ENCODE measurements at regions not wholly inside any gene's neighbourhood (a gene's known extent, or its start where the extent isn't known, plus 50 kb on each side); places are given as distances from the start of the nearest gene placed in this dataset.
"Not testable (repeated sequence)": the region's sequence is repeated elsewhere in the genome, so short reads cannot be mapped to it uniquely, and the experiment has no call there.

GRCh38 chr6:15907914-15908518, 220.9 kb upstream of the MYLIP start:
- Histone ChIP-seq H3K4me1 (no peaks in the 10 kb centered on the region), H3K4me2 (no peak overlapping the region), H3K27ac (no peak overlapping the region), H3K9me3 (no peaks in the 10 kb centered on the region), H3K4me3 (no peak overlapping the region)
- WGBS (ENCODE audit: missing lambda C conversion rate): 59% methylated on average over 11 of the region's 11 CpGs
- DNase-seq (ENCODE audit: low read depth in 1 of 2, low spot score in 1 of 2) (no peak), ATAC-seq (no peak), FAIRE-seq (no peak)
- ChIA-PET CTCF (interaction anchor here (1.7 kb wide), 1 partner anchor 275 kb away, joined by 3 read pairs; no protein-coding TSS in a partner anchor), POLR2A (no interaction called here)
- TF ChIP-seq BCL3 (IDR thresholded peaks at IDR 0.05): no peak
- TF ChIP-seq RFX5 (IDR thresholded peaks at IDR 0.05): no peak

GRCh38 chr6:15907220-15907913, 221.5 kb upstream of the MYLIP start:
- CTCF ChIA-PET: interaction anchor here (1.7 kb wide), 1 partner anchor 276 kb away, joined by 3 read pairs; no protein-coding TSS in a partner anchor
- DNase-seq (ENCODE audit: low read depth in 1 of 2, low spot score in 1 of 2); H3K27ac ChIP-seq; H3K4me2 ChIP-seq; H3K9me3 ChIP-seq; H3K4me1 ChIP-seq; POLR2A ChIA-PET; FAIRE-seq; ATAC-seq; H3K4me3 ChIP-seq: not testable (repeated sequence)
- 48% methylated on average over 7 of the region's 7 CpGs for WGBS (ENCODE audit: missing lambda C conversion rate)

- no peak overlapping the region for H3K4me2 ChIP-seq
- no peak for ATAC-seq
- CTCF ChIA-PET: no interaction called here
- TF ChIP-seq KDM5A (IDR thresholded peaks at IDR 0.05) (no peak), HOXB5 (CRISPR knock-in tag; IDR thresholded peaks at IDR 0.05) (no peak), MYC (IDR thresholded peaks at IDR 0.05; ENCODE audit: borderline replicate concordance, low read length) (no peak), GATA3 (IDR thresholded peaks at IDR 0.05; ENCODE audit: borderline replicate concordance) (no peak), HOXA7 (CRISPR knock-in tag; IDR thresholded peaks at IDR 0.05) (no peak), MAX (IDR thresholded peaks at IDR 0.05) (no peak), MAFK (IDR thresholded peaks at IDR 0.05; ENCODE audit: partially characterized antibody) (no peak), ATOH8 (CRISPR knock-in tag; IDR thresholded peaks at IDR 0.05; ENCODE audit: low read depth) (no peak), FOSB (CRISPR knock-in tag; IDR thresholded peaks at IDR 0.05) (no peak)
- no peak for FAIRE-seq
- no peaks in the 10 kb centered on the region for H3K4me1 ChIP-seq
- no peak overlapping the region for H3K27ac ChIP-seq
- H3K4me3 ChIP-seq: no peak overlapping the region
- 86% methylated on average over 10 of the region's 10 CpGs for WGBS (ENCODE audit: missing lambda C conversion rate)
- POLR2A ChIA-PET: no interaction called here
- no peak for DNase-seq (ENCODE audit: low read depth in 1 of 2, low spot score in 1 of 2)
- no peaks in the 10 kb centered on the region for H3K9me3 ChIP-seq
Observed at GRCh38 chr6:15906420-15907016, 222.4 kb upstream of the MYLIP start.

GRCh38 chr6:15905488-15906419, 223.1 kb upstream of the MYLIP start:
- H3K4me1 ChIP-seq: no peaks in the 10 kb centered on the region
- DNase-seq (ENCODE audit: low read depth in 1 of 2, low spot score in 1 of 2): no peak
- H3K9me3 ChIP-seq: no peaks in the 10 kb centered on the region
- FAIRE-seq: no peak
- CTCF ChIA-PET: no interaction called here
- H3K4me3 ChIP-seq: no peak overlapping the region
- WGBS (ENCODE audit: missing lambda C conversion rate): 70% methylated on average over 7 of the region's 8 CpGs
- POLR2A ChIA-PET: no interaction called here
- no peak overlapping the region for H3K4me2 ChIP-seq
- no peak for ATAC-seq
- no peak overlapping the region for H3K27ac ChIP-seq
- TF ChIP-seq HDAC2 (IDR thresholded peaks at IDR 0.05) (no peak), EHMT2 (IDR thresholded peaks at IDR 0.05; ENCODE audit: low read depth) (no peak), MAX (IDR thresholded peaks at IDR 0.05) (no peak), NFE2L2 (conservative IDR thresholded peaks at IDR 0.05; ENCODE audit: low read length) (no peak), HMGXB4 (CRISPR knock-in tag; IDR thresholded peaks at IDR 0.05; ENCODE audit: borderline replicate concordance) (no peak), HOXB5 (CRISPR knock-in tag; IDR thresholded peaks at IDR 0.05) (no peak), HEYL (CRISPR knock-in tag; IDR thresholded peaks at IDR 0.05) (no peak), FOXS1 (CRISPR knock-in tag; IDR thresholded peaks at IDR 0.05) (no peak), TP53 (CRISPR knock-in tag; IDR thresholded peaks at IDR 0.05) (no peak), FOSL2 (IDR thresholded peaks at IDR 0.05) (no peak), FOSL2 (CRISPR knock-in tag; IDR thresholded peaks at IDR 0.05) (no peak), HES2 (IDR thresholded peaks at IDR 0.05) (no peak), RAD21 (conservative IDR thresholded peaks at IDR 0.05 in 1 of 2, IDR thresholded peaks at IDR 0.05 in 1 of 2) (no peak), KDM5A (IDR thresholded peaks at IDR 0.05) (no peak), CBX2 (IDR thresholded peaks at IDR 0.05; ENCODE audit: borderline replicate concordance, low read depth) (no peak)

All from A549 (cell line).